Chondrocyte (in vitro differentiated cells): ENCODE measurements at regions not wholly inside any gene's neighbourhood (a gene's known extent, or its start where the extent isn't known, plus 50 kb on each side); places are given as distances from the start of the nearest gene placed in this dataset.

Experiments used
- DNase-seq: peaks from one replicate; pipeline ENCODE4 v3.0.0; 2021; ENCODE audit warnings: mixed read lengths, low spot score
- H3K27ac Mint-ChIP-seq: one replicate; pipeline ENCODE4 v1.8.0; 2021; ENCODE audit warnings: mild to moderate bottlenecking, moderate library complexity, mixed read lengths; ENCODE audit not compliant: unreplicated experiment
- H3K27me3 Mint-ChIP-seq: 2 replicates; pipeline ENCODE4 v1.8.0; 2021; ENCODE audit warnings: low read depth, mixed read lengths
- H3K36me3 Mint-ChIP-seq: 2 replicates; pipeline ENCODE4 v1.8.0; 2021; ENCODE audit warnings: low read depth, mixed read lengths
- H3K4me1 Mint-ChIP-seq: 2 replicates; pipeline ENCODE4 v1.8.0; 2021; ENCODE audit warnings: low read depth, mild to moderate bottlenecking, mixed read lengths
- H3K4me3 Mint-ChIP-seq: one replicate; pipeline ENCODE4 v1.8.0; 2021; ENCODE audit warnings: mild to moderate bottlenecking, moderate library complexity, mixed read lengths; ENCODE audit not compliant: unreplicated experiment
- H3K9me3 Mint-ChIP-seq: 2 replicates; pipeline ENCODE4 v1.8.0; 2021; ENCODE audit warnings: low read depth, mixed read lengths
- CTCF ChIP-seq: fragments of 200-600 bp; sonication (generic); IDR thresholded peaks from 2 replicates; pipeline ENCODE4 v1.5.0; 2021; ENCODE audit warnings: antibody characterized with exemption, mild to moderate bottlenecking, moderate library complexity

GRCh38 chr1:81432654-81433109, 368.1 kb upstream of the ADGRL2 start:
- no peaks in the 10 kb centered on the region for H3K9me3 Mint-ChIP-seq
- no peaks in the 10 kb centered on the region for H3K36me3 Mint-ChIP-seq
- H3K4me3 Mint-ChIP-seq, result no peak overlapping the region
- DNase-seq, result no peak
- TF ChIP-seq CTCF, result no peak
- H3K27me3 Mint-ChIP-seq, result no peaks in the 10 kb centered on the region
- H3K27ac Mint-ChIP-seq, result no peak overlapping the region
- peaks cover 14% of the 10 kb centered on the region for H3K4me1 Mint-ChIP-seq

- Mint-ChIP-seq H3K4me3 (no peak overlapping the region), H3K36me3 (no peaks in the 10 kb centered on the region), H3K9me3 (no peaks in the 10 kb centered on the region), H3K27me3 (no peaks in the 10 kb centered on the region), H3K27ac (no peak overlapping the region), H3K4me1 (peaks cover 8% of the 10 kb centered on the region)
- DNase-seq, result no peak
- no peak for TF ChIP-seq CTCF
These were observed 368.7 kb upstream of the ADGRL2 start for GRCh38 chr1:81432059-81432458.

- TF ChIP-seq CTCF, result no peak
- no peaks in the 10 kb centered on the region for H3K36me3 Mint-ChIP-seq
- H3K4me3 Mint-ChIP-seq, result no peak overlapping the region
- no peaks in the 10 kb centered on the region for H3K27me3 Mint-ChIP-seq
- H3K4me1 Mint-ChIP-seq, result peaks cover 5% of the 10 kb centered on the region
- no peaks in the 10 kb centered on the region for H3K9me3 Mint-ChIP-seq
- DNase-seq, result no peak
- no peak overlapping the region for H3K27ac Mint-ChIP-seq
These were observed 369.1 kb upstream of the ADGRL2 start for GRCh38 chr1:81431624-81432000.

GRCh38 chr1:81430955-81431623, 369.6 kb upstream of the ADGRL2 start:
- no peaks in the 10 kb centered on the region for H3K27me3 Mint-ChIP-seq
- no peaks in the 10 kb centered on the region for H3K36me3 Mint-ChIP-seq
- H3K4me3 Mint-ChIP-seq, result no peak overlapping the region
- peaks cover 5% of the 10 kb centered on the region for H3K4me1 Mint-ChIP-seq
- TF ChIP-seq CTCF, result no peak
- DNase-seq, result no peak
- no peaks in the 10 kb centered on the region for H3K9me3 Mint-ChIP-seq
- H3K27ac Mint-ChIP-seq, result no peak overlapping the region

- Mint-ChIP-seq H3K4me1 (peaks cover 5% of the 10 kb centered on the region), H3K27ac (no peak overlapping the region), H3K4me3 (no peak overlapping the region), H3K9me3 (no peaks in the 10 kb centered on the region), H3K36me3 (no peaks in the 10 kb centered on the region), H3K27me3 (no peaks in the 10 kb centered on the region)
- TF ChIP-seq CTCF, result no peak
- no peak for DNase-seq
These were observed 370.3 kb upstream of the ADGRL2 start for GRCh38 chr1:81430236-81430938.
